H7 (cell line): ENCODE measurements at regions not wholly inside any gene's neighbourhood (a gene's known extent, or its start where the extent isn't known, plus 50 kb on each side); places are given as distances from the start of the nearest gene placed in this dataset.

Experiments used
- DNase-seq: peaks from one replicate; pipeline ENCODE4 v3.0.0; 2012
- H3K27me3 ChIP-seq: 2 replicates; pipeline ENCODE4 v1.6.0; 2011; ENCODE audit warnings: mild to moderate bottlenecking, low read length; ENCODE audit not compliant: control insufficient read depth, insufficient read depth
- H3K36me3 ChIP-seq: replicated peaks from 2 replicates; pipeline ENCODE4 v1.5.1; 2011; ENCODE audit warnings: low read length; ENCODE audit not compliant: control insufficient read depth, insufficient read depth
- H3K4me3 ChIP-seq: 2 replicates; pipeline ENCODE4 v1.5.1; 2011; ENCODE audit warnings: low read depth, mild to moderate bottlenecking, control low read depth, low read length, moderate library complexity; ENCODE audit not compliant: insufficient read depth

DNA sequence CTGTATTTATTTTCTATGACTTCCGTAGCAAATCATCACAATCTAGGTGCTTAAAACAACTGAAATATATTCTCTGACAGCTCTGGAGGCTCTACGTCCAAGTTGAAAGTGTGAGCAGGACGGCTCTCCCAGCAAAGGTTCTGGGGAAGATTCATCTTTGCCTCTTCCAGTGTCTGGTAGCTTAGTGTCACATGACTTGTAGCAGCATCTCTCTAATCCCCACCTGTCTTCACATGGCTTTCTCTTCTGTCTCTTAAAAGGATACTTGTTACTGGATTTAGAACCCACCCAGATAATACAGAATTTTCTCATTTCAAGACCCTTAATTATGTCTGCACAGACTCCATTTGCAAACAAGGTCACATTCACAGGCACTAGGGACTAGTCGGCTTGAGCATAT is 687.7 kb upstream of the RBFOX1 start:
- Histone ChIP-seq H3K27me3 (no peaks in the 10 kb centered on the region), H3K4me3 (no peak overlapping the region), H3K36me3 (no peaks in the 10 kb centered on the region)
- DNase-seq = no peak

DNA sequence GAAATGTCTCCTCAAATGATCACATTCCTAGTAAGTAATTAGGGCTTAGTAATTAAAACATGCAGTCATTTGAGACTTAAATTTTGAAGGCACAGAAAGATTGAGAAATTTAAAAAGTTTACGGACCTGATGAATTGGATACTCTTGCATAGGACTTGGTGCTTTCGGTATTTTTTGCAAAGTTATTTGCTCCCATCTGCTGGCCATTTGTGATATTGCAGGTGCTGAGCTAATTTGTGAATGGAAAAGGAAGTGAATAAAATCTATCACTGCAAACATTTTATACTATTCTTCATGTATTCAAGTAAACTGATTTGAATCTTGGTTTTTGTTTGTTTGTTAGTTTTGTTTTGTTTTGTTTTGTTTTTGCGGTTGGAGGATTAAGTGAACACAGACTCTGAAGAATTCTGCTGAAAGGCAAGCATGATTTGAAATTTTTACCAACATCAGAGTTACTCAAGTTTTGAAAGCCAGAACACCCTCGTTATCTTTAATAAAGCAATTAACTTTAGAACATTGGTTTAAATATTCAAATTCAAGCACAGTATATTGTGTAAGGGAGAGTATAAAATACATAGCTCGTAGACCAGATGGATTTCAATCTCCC is 689.5 kb upstream of the RBFOX1 start:
- Histone ChIP-seq H3K4me3 (no peak overlapping the region), H3K27me3 (no peaks in the 10 kb centered on the region), H3K36me3 (no peaks in the 10 kb centered on the region)
- DNase-seq = no peak

DNA sequence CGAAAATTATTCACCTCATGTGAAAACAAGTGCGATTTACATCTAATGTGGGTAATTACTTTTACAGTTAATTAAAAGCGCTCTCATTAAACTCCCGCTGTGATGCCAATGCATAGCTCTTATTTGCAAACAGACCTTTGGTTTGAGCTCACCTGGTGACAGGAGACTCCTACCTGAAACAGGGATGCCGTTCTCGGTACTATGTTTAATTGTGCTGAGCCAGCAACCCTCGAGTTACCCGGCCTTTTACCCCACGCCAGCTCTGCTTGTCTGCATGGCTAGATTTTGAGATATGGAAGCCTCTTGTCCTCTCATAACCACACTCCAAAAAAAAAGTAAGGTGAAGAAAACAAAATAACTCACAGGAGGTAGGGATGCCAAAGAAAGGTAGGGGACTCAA is 690.4 kb upstream of the RBFOX1 start:
- no peak for DNase-seq
- Histone ChIP-seq H3K4me3 (no peak overlapping the region), H3K27me3 (no peaks in the 10 kb centered on the region), H3K36me3 (no peaks in the 10 kb centered on the region)

DNA sequence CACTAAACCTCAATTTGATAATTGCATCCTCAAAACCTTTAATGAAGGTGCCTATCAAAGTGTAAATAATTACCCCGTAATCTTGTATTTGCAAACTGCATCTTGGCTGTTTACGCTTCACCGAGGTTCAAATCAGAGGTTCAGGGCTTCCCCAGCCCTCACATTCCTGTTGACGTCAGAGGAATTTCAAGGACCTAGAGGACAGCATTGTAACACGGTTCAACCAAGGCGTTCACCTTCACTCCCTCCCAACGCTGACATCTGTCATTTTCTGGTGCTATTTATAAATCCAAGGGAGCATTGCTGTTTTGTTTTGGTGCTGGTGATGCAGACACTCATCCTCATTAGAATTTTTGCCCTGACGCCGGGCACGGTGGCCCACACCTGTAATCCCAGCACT is 691.6 kb upstream of the RBFOX1 start:
- no peak overlapping the region for H3K4me3 ChIP-seq
- no peaks in the 10 kb centered on the region for H3K36me3 ChIP-seq
- DNase-seq = no peak

DNA sequence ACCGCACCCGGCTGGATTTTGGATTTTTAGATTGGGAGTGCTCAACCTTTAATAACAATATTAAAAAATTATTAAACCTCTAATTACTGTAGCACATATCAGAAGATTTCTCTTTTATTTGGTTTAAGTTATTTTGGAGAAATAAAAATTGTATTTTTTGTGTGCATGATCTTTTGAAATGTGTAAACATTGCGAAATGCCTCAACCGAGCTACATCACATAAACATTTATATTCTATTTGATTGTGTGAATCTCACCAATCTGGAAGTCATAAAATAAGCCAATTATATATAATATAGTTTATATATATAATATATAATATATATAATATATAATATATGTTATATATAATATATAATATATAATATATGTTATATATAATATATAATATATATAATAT is 696.2 kb upstream of the RBFOX1 start:
- Histone ChIP-seq H3K4me3 (no peak overlapping the region), H3K36me3 (no peaks in the 10 kb centered on the region), H3K27me3 (no peaks in the 10 kb centered on the region)
- DNase-seq = no peak

More for the DNA sequence above, 691.6 kb upstream of the RBFOX1 start:
- H3K27me3 ChIP-seq = no peaks in the 10 kb centered on the region

DNA sequence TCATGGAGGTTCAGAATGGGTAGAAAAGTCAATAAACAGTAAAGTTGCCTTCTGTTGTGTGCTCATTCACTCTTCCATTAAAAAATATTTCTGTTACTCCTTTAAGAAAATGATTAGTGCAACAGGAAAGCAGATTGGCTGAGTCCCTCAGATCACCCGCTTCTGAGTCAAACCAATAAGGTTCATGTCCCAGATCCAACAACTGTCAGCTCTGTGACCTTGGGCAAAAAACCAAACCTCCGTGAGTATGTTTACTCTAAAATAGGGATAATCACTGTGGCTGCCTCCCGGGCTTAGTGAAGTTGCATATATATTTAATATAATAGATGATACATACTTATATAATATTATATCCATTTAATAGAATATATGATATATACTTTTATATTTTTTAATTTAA is 698.5 kb upstream of the RBFOX1 start:
- DNase-seq = no peak
- Histone ChIP-seq H3K27me3 (no peaks in the 10 kb centered on the region), H3K4me3 (no peak overlapping the region), H3K36me3 (no peaks in the 10 kb centered on the region)

DNA sequence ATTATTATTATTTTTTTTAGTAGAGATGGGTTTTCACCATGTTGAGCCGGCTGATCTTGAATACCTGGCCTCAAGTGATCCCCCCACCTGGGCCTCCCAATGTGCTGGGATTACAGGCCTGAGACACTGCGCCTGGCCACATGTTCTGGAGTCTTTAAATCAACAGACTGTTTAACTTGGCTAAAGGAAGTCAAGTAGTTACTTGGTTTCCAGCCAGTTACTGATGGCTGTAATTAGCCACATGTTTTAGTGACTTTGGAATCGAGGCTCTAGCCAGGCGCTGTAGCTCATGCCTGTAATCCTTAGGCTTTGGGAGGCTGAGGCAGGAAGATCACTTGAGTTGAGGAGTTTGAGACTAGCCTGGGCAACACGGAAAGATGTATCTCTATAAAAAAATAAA is 699.2 kb upstream of the RBFOX1 start:
- Histone ChIP-seq H3K4me3 (no peak overlapping the region), H3K27me3 (no peaks in the 10 kb centered on the region), H3K36me3 (no peaks in the 10 kb centered on the region)
- DNase-seq = no peak

DNA sequence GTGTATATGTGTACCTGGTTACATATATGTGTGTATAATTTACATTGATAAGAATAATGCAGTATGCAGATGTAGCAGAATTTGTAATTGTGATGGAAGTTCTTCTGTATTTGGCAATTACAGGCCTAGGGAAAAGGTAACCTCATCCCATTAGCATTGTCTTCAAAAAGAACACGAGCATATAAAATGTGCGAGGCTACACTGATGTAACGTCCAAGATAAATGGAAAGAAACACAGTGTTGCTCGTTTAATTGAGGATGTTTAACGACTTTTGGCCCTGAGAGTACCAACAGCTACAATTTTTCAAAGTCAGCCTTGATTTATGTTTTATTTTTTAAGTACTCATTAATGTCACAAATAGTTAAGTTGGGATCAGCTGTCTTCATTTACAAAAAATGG is 703.5 kb upstream of the RBFOX1 start:
- no peaks in the 10 kb centered on the region for H3K36me3 ChIP-seq
- no peaks in the 10 kb centered on the region for H3K27me3 ChIP-seq
- no peak overlapping the region for H3K4me3 ChIP-seq
- no peak for DNase-seq

DNA sequence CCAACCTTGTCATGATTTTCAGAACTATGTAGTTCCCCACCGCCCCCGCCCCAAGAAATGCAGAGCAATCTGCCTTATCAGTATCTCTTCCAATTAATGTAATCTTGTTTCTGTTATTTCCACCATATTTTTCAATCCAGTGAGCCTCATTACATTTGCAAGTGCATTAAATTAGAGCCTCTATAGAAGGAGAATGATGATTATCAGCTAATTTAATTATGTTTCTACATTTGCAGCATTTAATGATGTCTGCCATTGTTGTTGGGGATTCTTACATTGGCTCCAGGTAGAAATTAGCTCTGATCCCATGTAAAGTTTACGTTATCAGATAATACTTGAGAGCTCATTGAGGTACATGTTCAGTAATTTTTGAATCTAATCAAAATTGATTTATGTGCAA is 707.0 kb upstream of the RBFOX1 start:
- no peak for DNase-seq
- Histone ChIP-seq H3K36me3 (no peaks in the 10 kb centered on the region), H3K4me3 (no peak overlapping the region), H3K27me3 (no peaks in the 10 kb centered on the region)

DNA sequence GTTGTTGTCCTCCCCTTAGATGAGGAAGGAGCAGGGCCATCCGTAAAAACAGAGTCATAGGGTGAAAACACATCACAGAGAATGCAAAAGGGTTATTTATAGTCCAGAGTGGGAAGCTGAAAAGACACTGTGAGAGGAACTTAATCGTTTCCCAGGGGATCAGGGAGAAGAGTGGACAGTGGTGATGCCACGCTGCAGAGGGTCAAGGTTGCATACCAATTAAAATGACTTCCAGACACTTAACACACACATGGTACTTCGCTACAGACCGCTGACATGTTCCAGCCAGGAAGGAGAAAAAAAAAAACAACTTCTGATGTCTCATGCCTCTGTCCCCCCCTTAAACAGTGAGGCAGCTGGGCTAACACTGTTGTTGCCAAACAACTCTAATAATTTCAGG is 713.8 kb upstream of the RBFOX1 start:
- H3K27me3 ChIP-seq = no peaks in the 10 kb centered on the region
- DNase-seq = no peak
- no peak overlapping the region for H3K4me3 ChIP-seq
- H3K36me3 ChIP-seq = no peaks in the 10 kb centered on the region

DNA sequence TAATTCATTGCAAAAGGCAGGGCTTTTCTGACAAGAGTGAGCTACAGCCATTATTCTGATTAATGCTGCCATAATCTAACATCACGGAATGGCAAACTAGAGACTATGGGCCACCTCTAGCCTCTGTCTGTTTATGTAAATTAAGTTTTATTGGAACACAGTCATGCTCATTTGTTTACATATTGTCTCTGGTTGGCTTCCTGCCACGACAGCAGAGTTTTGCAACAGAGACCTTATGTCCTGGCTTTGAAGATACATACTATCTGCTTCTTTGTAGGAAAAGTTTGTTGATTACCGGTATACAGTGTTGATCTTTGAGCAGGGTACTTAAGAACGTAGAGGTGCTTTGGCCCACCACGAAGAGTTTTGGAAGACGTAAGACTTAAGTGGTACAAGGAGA is 715.9 kb upstream of the RBFOX1 start:
- H3K27me3 ChIP-seq = no peaks in the 10 kb centered on the region
- no peak overlapping the region for H3K4me3 ChIP-seq
- DNase-seq = no peak
- no peaks in the 10 kb centered on the region for H3K36me3 ChIP-seq

DNA sequence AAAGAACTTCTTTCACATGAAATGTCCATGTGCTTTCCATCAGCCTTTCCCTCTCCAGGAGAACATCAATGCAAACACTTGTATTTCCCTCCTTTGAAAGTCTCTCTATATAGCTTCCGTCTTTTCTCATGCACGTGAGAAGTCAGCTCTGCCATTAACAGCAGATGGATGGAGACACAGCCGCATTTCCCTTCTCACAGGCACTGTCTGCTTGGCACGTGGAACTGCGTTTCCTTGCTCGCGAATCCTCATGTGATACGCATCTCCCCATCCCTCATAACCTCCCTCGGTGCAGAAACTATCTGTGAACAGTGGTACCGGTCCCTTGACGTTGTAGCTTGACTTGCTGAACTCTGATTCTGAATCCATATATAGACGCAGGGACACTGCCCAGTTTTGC is 717.0 kb upstream of the RBFOX1 start:
- Histone ChIP-seq H3K36me3 (no peaks in the 10 kb centered on the region), H3K27me3 (no peaks in the 10 kb centered on the region), H3K4me3 (no peak overlapping the region)
- no peak for DNase-seq

DNA sequence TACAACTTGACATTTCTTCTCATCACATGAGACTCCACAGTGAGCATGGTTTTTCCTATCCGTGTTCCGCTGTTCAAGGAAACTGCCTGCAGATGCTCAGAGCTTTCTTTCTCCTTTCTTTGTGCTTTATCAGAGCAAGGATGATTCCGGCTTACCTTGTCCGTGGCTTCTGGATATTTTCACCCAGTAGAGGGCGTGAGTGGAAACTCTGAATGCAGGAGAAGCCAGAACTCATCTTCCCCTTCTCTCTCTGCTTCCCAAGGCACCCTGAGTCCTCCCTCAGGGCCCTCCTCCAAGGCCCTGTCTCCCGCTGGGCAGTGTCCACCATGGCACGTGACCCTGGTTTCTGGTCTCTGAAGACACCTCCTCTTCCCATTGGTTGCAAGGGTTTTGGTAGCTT is 721.1 kb upstream of the RBFOX1 start:
- DNase-seq = peak; percentile 23

DNA sequence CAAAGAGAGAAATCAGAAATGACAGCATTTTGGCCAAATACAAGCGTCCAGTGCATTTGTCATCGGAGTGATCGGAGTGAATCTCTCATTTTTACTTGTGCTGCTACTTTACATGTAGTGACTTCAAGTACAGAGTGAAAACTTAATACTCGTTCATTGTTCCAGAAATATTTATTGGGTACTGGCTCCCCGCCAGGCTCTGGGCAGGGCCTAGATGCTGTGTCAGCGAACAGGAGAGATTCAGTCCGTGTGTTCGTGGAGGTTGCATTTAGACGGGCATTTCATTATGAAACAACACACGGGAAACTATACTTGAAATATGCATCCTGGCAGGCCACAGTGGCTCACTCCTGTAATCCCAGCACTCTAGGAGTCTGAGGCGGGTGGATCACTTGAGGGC is 727.2 kb upstream of the RBFOX1 start:
- Histone ChIP-seq H3K4me3 (no peak overlapping the region), H3K27me3 (no peaks in the 10 kb centered on the region), H3K36me3 (no peaks in the 10 kb centered on the region)
- DNase-seq = no peak

More for the DNA sequence above, 721.1 kb upstream of the RBFOX1 start:
- Histone ChIP-seq H3K4me3 (no peak overlapping the region), H3K36me3 (no peaks in the 10 kb centered on the region), H3K27me3 (no peaks in the 10 kb centered on the region)

DNA sequence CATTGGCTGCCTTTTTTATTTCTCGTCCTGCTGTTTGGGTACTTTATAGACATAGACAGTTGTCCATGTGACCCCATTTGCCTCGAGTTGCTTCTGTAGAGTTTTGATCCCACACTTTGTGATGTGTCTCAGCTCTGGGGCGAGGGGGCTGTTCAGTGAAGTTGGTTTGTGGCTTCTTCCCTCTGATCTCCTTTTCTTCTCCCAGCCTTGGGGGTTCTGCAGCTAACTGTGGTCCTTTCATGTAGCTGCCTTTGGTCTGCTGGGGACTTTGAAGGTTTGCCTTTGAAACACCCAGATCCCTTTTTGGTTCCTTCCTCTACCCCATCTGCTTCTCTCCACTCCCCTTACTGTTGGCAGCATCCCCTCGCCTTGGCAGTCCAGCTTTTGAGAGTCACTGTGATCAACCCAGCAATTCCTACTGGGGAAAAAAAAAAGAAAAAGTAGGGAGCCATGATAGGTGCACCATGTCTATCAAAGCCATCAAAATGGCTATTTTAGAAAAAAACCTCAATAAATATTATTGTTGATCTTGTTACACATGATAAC is 728.8 kb upstream of the RBFOX1 start:
- Histone ChIP-seq H3K4me3 (no peak overlapping the region), H3K27me3 (no peaks in the 10 kb centered on the region), H3K36me3 (no peaks in the 10 kb centered on the region)
- DNase-seq = no peak

DNA sequence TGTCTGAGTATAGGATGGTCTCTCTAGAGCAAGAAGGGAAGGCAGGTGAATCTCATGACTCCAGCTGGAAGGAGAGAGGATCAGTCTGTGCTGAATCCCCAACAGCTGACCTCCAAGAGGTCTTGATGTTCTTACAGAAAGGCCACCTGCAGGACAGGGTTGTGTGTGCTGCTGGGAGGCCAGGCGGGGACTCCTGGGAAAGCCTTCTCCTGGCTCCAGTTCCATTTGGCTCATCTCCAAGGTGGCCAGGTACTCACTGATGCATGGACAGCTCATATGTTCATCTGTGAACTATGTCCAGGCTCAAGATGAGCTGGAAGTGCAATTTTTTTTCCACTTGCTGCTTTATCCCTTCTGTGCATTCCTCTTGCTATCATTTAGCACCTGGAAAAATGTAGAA is 730.2 kb upstream of the RBFOX1 start:
- Histone ChIP-seq H3K4me3 (no peak overlapping the region), H3K36me3 (no peaks in the 10 kb centered on the region), H3K27me3 (no peaks in the 10 kb centered on the region)
- no peak for DNase-seq
